H1 (cell line): ENCODE measurements at regions not wholly inside any gene's neighbourhood (a gene's known extent, or its start where the extent isn't known, plus 50 kb on each side); places are given as distances from the start of the nearest gene placed in this dataset.

Experiments used
- ATF2 ChIP-seq: IDR thresholded peaks from 2 replicates; pipeline ENCODE4 v1.6.1; 2012; ENCODE audit warnings: low read length, inconsistent platforms
- CHD7 ChIP-seq: fragments of 300-600 bp; sonication (generic); IDR thresholded peaks from 2 replicates; pipeline ENCODE4 v1.7.1; 2012; ENCODE audit warnings: low read length, moderate library complexity, mild to moderate bottlenecking, inconsistent platforms; ENCODE audit not compliant: insufficient replicate concordance
- GABPA ChIP-seq: IDR thresholded peaks from 2 replicates; pipeline ENCODE4 v1.6.1; 2011; ENCODE audit warnings: mild to moderate bottlenecking, low read length, moderate library complexity, borderline replicate concordance; ENCODE audit not compliant: insufficient read depth
- PHF8 ChIP-seq: fragments of 200-600 bp; sonication (generic); conservative IDR thresholded peaks from 2 replicates; pipeline ENCODE4 v1.7.1; 2012; ENCODE audit warnings: low read depth, mild to moderate bottlenecking, inconsistent platforms, low read length, moderate library complexity
- SRF ChIP-seq: IDR thresholded peaks from 2 replicates; pipeline ENCODE4 v1.6.1; 2011; ENCODE audit warnings: mild to moderate bottlenecking, low read depth, low read length, moderate library complexity
- TAF1 ChIP-seq: IDR thresholded peaks from 2 replicates; pipeline ENCODE4 v1.6.1; 2011; ENCODE audit warnings: mild to moderate bottlenecking, low read depth, low read length
- TCF12 ChIP-seq: IDR thresholded peaks from 2 replicates; pipeline ENCODE4 v1.6.1; 2011; ENCODE audit warnings: low read depth, mild to moderate bottlenecking, low read length
- YY1 ChIP-seq: IDR thresholded peaks from 2 replicates; pipeline ENCODE4 v1.6.1; 2011; ENCODE audit warnings: low read depth, mild to moderate bottlenecking, low read length

GRCh38 chr6:6436366-6436765 lies 115.9 kb upstream of the F13A1 start (continued):
- no peak for TF ChIP-seq CHD7
- TF ChIP-seq PHF8 = no peak
- TF ChIP-seq GABPA = no peak
- TF ChIP-seq TAF1 = no peak
- no peak for TF ChIP-seq YY1
- no peak for TF ChIP-seq TCF12
- TF ChIP-seq ATF2 = no peak
- no peak for TF ChIP-seq SRF
